Stimulated activated CD4-positive, alpha-beta T cell treated with anti-CD3 and anti-CD28 coated beads, Interleukin-1b, Interleukin-23, amount 100 ng/mL, for 48 hours (primary cell): ENCODE measurements at regions not wholly inside any gene's neighbourhood (a gene's known extent, or its start where the extent isn't known, plus 50 kb on each side); places are given as distances from the start of the nearest gene placed in this dataset.
A peak's percentile ranks its signal among the peaks of the same experiment; 100 is the strongest.

Experiments
- DNase-seq: peaks from one replicate; pipeline ENCODE4 v3.0.0-alpha.2; 2020

GRCh38 chrX:16222151-16222550 lies 54.9 kb downstream of the MAGEB17 start:
- DNase-seq, result no peak

GRCh38 chrX:16223385-16223784 lies 56.1 kb downstream of the MAGEB17 start:
- DNase-seq, result no peak

DNA sequence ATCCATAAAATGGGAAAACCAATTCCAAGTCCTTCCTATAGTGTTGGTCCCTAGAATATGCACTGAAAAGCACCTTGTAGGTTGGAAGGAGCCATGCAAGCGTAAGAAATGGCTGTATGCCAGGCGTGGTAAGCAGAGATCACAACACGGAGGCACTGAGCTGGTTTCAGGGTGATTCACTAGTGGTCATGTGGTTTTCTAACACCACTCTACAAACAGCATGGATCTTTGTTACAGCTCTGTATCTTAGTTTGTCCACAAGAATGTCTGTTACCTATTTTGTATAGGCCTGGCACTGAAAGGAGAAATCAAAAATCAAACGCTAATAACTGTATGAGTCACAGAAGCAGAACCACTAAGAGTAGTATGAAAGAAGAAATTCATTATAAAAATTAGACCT lies 71.9 kb downstream of the MAGEB17 start:
- peak; percentile 4 for DNase-seq

GRCh38 chrX:16240231-16240905 lies 73.1 kb downstream of the MAGEB17 start:
- DNase-seq, result no peak

DNA sequence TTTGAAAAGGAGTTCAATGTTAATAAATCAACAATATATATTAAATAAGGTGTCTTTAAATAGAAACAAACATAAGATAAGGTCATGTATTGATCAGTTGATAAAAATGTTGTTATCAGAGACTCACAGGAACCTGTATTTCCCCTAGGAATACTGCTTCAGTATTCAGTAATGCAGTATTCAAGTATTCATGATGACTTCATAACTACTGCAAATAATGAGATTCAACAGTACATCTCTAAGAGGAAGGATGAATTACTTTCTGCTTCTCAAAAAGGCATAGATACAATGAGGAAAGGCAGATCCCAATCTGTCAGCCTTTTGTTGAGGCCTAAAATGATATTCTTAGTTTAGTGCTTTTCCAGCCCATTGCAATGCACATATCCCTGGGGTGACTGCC lies 73.7 kb downstream of the MAGEB17 start:
- no peak for DNase-seq

DNA sequence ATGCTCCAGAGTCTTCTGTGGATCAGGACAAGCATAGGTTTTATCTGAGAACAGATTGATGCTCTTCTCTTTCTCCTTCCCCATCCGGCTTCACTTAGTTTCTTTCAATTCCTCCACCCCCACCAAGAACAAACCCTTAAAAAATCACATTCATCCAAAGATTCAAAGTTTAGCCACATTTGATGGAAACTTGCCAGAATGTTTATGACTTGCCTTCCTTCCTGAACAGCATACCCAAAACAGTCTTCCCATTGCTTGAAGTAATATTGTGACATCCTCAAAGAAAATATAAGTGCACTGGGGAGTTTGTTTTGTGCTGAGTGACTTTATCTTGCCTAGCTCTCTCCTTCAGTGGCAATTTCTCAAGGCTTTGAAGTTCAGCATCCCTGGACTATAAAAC lies 83.0 kb downstream of the MAGEB17 start:
- DNase-seq, result no peak

- DNase-seq, result no peak
Observed at GRCh38 chrX:16251782-16252181, 84.5 kb downstream of the MAGEB17 start.

DNA sequence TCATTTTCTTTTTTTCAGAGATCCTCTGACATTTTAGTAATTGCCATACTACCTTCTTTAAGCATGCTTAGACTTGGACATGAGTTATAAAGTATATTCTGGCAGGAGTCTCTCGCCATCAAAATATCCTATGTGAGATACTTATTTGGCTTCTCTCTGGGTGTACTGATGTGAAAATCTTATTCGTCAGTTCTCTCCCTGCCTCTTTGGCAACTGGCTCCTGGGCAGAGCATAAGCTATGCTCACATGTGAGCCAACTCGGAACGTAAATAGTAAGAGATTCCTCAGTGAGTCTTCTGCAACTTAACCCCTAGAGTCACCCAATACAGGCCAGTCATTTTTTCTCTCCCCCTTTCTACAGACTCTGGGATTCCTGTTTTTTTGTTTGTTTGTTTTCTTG lies 91.6 kb downstream of the MAGEB17 start:
- DNase-seq, result no peak

GRCh38 chrX:16267431-16267830 lies 100.2 kb downstream of the MAGEB17 start:
- no peak for DNase-seq

DNA sequence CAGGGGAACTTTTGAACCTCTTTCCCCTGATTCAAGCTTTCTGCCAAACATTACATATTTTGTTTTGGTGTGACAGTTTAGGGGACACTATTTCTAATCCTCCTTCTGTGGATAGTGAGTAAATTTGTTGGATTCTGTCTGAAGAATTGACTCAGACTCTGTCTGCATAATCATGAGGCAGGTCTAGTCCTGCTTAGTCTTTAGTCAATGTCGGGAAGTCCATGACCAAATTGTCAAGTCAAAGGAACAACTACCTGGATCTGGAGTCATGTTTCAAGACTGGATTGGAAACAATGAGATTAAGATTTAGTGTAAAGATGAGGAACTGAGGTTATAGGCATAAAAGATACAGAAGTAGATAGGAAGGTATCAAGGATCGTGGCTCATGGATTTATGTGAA lies 100.9 kb downstream of the MAGEB17 start:
- DNase-seq, result no peak

DNA sequence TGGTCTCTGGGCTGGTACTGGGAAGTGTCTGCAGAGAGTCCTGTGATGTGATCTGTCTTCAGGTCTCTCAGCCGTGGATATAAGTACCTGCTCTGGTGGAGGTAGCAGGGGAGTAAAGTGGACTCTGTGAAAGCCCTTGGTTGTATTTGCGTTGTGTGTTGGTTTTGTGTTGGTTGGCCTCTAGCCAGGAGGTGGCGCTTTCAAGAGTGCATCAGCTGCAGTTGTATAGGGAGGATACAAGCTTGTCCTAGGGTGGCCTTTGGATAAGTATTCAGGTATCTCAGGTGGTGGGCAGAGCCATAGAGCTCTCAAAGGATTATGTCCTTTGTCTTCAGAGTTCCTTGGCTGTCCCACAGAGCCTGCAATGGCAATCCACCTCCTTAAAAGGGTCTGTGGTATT lies 111.6 kb downstream of the MAGEB17 start:
- DNase-seq, result peak; percentile 1

GRCh38 chrX:16282209-16282608 lies 114.9 kb downstream of the MAGEB17 start:
- DNase-seq, result no peak

DNA sequence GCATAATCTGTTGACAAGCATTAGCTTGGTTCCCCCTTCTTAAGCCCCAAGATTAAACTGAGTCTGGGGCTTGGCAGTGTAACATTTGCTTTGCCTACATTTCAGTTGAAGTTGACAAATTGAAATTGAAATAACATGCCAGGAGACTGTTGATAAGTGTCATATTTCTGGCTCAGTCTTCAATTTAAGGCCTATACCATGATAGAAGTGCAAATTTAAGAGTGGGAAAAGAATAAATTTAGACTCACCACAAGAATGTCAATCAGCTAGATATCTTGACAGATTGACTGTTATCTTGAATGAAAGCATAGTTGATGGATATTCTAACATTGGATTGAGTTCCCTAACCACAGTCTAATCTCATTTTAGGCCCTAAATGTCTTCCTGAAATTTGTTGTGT lies 117.6 kb downstream of the MAGEB17 start:
- DNase-seq, result no peak

- no peak for DNase-seq
Observed at GRCh38 chrX:16290997-16291396, 123.7 kb downstream of the MAGEB17 start.

- DNase-seq, result no peak
Observed at GRCh38 chrX:16300831-16301230, 133.6 kb downstream of the MAGEB17 start.

DNA sequence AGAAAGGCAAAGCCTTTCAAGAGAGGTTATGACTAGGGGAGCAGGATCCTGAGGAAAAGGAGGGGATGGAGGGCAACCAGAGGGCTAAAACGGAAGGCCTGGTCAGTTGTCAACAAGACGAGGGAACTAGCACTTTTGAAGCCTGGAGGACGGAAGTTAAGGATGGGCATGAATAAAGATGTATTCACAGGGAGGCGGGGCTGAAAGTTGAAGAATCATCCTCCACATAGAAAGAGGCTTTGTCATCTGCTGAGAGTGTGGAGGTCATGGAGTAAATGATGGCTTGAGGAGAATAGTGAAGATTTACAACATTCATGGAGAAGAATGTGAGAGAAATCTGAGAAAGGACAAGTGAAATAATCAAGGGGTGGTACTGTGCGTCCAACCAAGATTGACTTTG lies 137.5 kb downstream of the MAGEB17 start:
- no peak for DNase-seq

DNA sequence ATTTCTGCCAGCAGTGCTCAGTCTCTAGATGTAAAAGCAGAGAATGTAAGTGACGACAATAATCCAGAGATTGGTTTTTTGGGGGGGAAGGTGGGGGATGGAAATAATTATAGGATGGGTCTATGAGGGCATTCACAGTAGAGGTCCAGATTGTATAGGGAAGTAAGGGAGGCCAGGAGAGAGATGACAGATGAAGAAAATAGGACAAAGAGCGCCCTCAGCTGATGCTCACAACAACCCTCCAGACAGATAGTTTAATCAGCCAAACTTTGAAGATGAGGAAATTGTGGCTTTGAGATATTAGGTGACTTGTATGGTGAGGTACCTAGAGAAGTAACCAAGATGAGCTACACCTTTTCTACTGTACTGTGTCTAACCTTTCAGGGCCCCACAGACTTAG lies 137.9 kb downstream of the MAGEB17 start:
- no peak for DNase-seq

DNA sequence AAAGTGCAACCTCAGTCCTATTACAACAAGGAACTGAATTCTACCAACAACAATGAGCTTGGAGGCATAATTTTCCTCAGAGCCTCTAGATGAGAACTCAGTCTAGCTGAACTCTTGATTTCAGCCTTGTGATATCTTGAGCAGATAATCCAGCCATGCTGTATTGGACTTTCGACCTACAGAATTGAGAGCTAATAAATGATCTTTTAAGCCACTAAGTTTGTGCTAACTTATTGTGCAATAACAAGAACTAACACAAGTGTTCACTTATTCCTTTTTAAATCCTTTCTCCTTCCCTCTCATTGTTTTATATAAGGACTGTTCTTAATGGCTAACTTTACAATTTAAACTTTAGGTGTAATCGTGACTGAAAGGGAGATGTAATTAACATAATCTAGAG lies 140.7 kb downstream of the MAGEB17 start:
- no peak for DNase-seq

DNA sequence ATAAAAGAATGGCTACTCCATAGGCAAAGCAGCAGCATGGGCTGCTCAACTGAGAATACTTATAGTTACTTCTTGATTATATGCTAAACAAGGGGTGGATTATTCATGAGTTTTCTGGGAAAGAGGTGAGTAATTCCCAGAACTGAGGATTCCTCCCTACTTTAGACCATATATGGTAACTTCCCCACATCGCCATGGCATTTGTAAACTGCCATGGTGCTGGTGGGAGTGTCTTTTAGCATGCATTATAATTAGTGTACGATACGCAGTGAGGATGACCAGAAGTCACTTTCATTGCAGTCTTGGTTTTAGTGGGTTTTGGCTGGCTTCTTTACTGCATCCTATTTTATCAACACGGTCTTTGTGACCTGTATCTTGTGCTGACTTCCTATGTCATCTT lies 141.5 kb downstream of the MAGEB17 start:
- DNase-seq, result no peak

GRCh38 chrX:16310326-16310725 lies 143.0 kb downstream of the MAGEB17 start:
- DNase-seq, result no peak

DNA sequence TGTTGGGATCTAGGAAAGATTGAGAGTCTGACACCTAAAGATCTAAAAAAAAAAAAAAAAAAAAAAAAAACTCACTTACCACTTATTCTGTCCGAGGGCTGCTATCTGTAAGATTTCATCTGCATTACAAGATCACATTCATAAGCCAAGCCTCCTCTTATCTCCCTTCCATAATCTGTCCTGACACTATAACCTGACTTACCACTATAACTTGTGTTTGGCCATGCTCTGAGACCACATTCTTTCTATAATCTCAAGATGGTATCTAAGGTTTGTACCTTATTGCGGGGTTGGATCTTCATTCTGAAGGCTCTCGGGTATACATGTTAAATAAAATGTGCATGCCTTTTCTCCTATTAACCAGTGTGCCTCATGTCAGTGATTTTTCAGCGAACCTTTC lies 144.4 kb downstream of the MAGEB17 start:
- DNase-seq, result no peak

- DNase-seq, result no peak
Observed at GRCh38 chrX:16312761-16313623, 145.7 kb downstream of the MAGEB17 start.

DNA sequence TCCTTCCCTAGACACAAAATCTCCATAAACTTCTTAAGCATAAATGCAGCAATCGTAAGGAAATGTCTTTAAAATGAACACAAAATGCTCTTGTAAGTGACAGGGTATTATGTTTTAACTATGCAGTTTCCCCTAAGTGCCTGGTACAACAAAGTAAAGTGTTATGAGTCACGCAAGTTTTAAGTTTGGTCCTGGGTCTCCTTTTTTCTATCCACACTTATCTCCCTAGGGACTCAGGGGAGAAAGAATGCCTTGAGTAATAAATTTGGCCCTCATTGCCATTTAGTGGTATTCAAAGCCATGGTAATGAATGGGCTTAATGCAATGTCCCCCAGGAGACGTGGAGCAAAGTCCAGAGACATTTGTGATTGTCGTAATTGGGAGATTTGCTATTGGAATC lies 149.1 kb downstream of the MAGEB17 start:
- no peak for DNase-seq

- no peak for DNase-seq
Observed at GRCh38 chrX:16319929-16320328, 152.6 kb downstream of the MAGEB17 start.
